DOHH2 (cell line): ENCODE measurements at regions not wholly inside any gene's neighbourhood (a gene's known extent, or its start where the extent isn't known, plus 50 kb on each side); places are given as distances from the start of the nearest gene placed in this dataset.

Source experiments
- CTCF ChIP-seq: fragments of 200-600 bp; sonication (generic); IDR thresholded peaks from one replicate; pipeline ENCODE4 v1.5.1; 2014; ENCODE audit warnings: antibody characterized with exemption, mild to moderate bottlenecking, low read depth, low read length; ENCODE audit not compliant: poor library complexity, severe bottlenecking
- EZH2phosphoT487 ChIP-seq: fragments of 200-600 bp; sonication (generic); IDR thresholded peaks from 2 replicates; pipeline ENCODE4 v1.6.1; 2017; ENCODE audit warnings: borderline replicate concordance, mild to moderate bottlenecking, antibody characterized with exemption, low read length, moderate library complexity, mixed read lengths

- TF ChIP-seq CTCF (no peak), EZH2phosphoT487 (no peak)
These were observed 55.3 kb upstream of the PRSS3 start for GRCh38 chr9:33740075-33740474.
